DOHH2 (cell line): ENCODE measurements at regions not wholly inside any gene's neighbourhood (a gene's known extent, or its start where the extent isn't known, plus 50 kb on each side); places are given as distances from the start of the nearest gene placed in this dataset.

Experiments used
- H3F3A ChIP-seq: fragments of 200-600 bp; sonication (generic), shearing (Covaris generic); 2 replicates; pipeline ENCODE4 v1.6.0; 2016; ENCODE audit warnings: antibody characterized with exemption, mild to moderate bottlenecking; ENCODE audit not compliant: control insufficient read depth, insufficient read depth
- H3K27ac ChIP-seq: fragments of 200-600 bp; sonication (generic); 2 replicates; pipeline ENCODE4 v1.5.1; 2014; ENCODE audit warnings: low read depth, mild to moderate bottlenecking, low read length, moderate library complexity
- H3K27me3 ChIP-seq: fragments of 200-600 bp; sonication (generic); 2 replicates; pipeline ENCODE4 v1.6.1; 2014; ENCODE audit warnings: mild to moderate bottlenecking, low read length, mixed read lengths; ENCODE audit not compliant: control insufficient read depth
- H3K36me3 ChIP-seq: fragments of 200-600 bp; sonication (generic); 2 replicates; pipeline ENCODE4 v1.6.1; 2014; ENCODE audit warnings: mild to moderate bottlenecking, low read length, moderate library complexity, mixed read lengths; ENCODE audit not compliant: control insufficient read depth
- H3K4me1 ChIP-seq: fragments of 200-600 bp; sonication (generic); 2 replicates; pipeline ENCODE4 v1.6.1; 2014; ENCODE audit warnings: mild to moderate bottlenecking, low read length, mixed read lengths; ENCODE audit not compliant: control insufficient read depth
- H3K4me2 ChIP-seq: fragments of 200-600 bp; sonication (generic); 2 replicates; pipeline ENCODE4 v1.6.0; 2014; ENCODE audit warnings: mild to moderate bottlenecking, low read length, moderate library complexity
- H3K4me3 ChIP-seq: fragments of 200-600 bp; sonication (generic); 2 replicates; pipeline ENCODE4 v1.5.1; 2014; ENCODE audit warnings: mild to moderate bottlenecking, low read length, mixed read lengths
- H3K79me2 ChIP-seq: fragments of 200-600 bp; sonication (generic); 2 replicates; pipeline ENCODE4 v1.6.1; 2014; ENCODE audit warnings: mild to moderate bottlenecking, low read length, mixed read lengths; ENCODE audit not compliant: control insufficient read depth
- H3K9me2 ChIP-seq: fragments of 200-600 bp; sonication (generic); replicated peaks from 2 replicates; pipeline ENCODE4 v1.6.1; 2014; ENCODE audit warnings: mild to moderate bottlenecking, low read length, mixed read lengths; ENCODE audit not compliant: control insufficient read depth
- H3K9me3 ChIP-seq: fragments of 200-600 bp; sonication (generic); 2 replicates; pipeline ENCODE4 v1.6.1; 2014; ENCODE audit warnings: antibody characterized with exemption, low read length, mixed read lengths; ENCODE audit not compliant: control insufficient read depth, insufficient read depth
- H4K20me1 ChIP-seq: fragments of 200-600 bp; sonication (generic); 2 replicates; pipeline ENCODE4 v1.6.0; 2014; ENCODE audit warnings: low read depth, mild to moderate bottlenecking, antibody characterized with exemption, low read length, moderate library complexity; ENCODE audit not compliant: control insufficient read depth, insufficient read depth
- EZH2phosphoT487 ChIP-seq: fragments of 200-600 bp; sonication (generic); IDR thresholded peaks from 2 replicates; pipeline ENCODE4 v1.6.1; 2017; ENCODE audit warnings: borderline replicate concordance, mild to moderate bottlenecking, antibody characterized with exemption, low read length, moderate library complexity, mixed read lengths
- TF ChIP-seq, protein P1 (sequence below): fragments of 200-600 bp; sonication (generic); IDR thresholded peaks from one replicate; pipeline ENCODE4 v1.5.1; 2014; ENCODE audit warnings: antibody characterized with exemption, mild to moderate bottlenecking, low read depth, low read length; ENCODE audit not compliant: poor library complexity, severe bottlenecking

DNA sequence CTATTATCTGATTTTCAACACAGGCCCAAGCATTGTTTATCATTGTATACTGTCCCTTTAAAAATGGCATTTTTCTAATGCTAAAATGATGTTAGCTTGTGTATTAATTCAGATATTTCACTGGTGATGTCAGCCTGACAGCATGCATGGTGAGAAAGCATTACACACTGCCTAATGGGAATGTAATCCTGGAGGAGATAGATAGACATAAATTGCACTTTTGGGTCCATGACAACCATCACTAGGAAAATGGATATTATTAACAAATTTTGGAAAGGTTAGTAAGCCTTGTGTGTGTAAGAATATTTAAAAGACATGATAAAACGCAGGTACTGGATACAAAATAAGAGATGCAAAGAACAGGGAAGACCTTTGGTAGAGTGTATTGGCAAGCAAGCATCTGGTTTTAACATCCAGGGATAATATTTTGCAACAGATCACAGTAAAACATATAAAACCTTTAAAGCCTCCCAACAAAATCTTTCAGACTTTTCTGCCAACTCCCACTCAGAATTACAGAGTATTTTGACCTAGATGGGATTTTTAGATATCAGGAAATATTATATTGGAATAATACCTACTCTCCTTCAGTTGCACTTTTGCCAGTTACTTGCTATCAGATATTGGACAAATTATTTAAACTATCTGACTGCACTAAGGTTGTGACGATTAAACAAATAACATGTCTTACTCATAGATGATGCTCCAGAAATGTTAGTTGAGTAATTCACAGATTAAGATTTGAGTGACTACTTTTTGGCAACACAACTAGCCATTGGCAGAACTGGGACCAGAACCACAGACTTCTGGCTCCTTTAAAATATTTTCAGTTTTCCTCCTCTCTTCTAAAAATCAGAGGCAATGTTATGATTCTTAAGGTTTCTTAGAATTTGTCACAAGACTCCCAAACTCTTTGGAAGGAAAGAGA, 291.6 kb upstream of the SEMA3C start:
- no peaks in the 10 kb centered on the region for H3K9me2 ChIP-seq
- H3K4me1 ChIP-seq = no peaks in the 10 kb centered on the region
- H3K27me3 ChIP-seq = no peaks in the 10 kb centered on the region
- H3K27ac ChIP-seq = no peak overlapping the region
- no peaks in the 10 kb centered on the region for H3K36me3 ChIP-seq
- H3K4me2 ChIP-seq = no peak overlapping the region
- no peak overlapping the region for H3K4me3 ChIP-seq
- H4K20me1 ChIP-seq = no peaks in the 10 kb centered on the region
- no peaks in the 10 kb centered on the region for H3F3A ChIP-seq
- H3K79me2 ChIP-seq = no peaks in the 10 kb centered on the region
- TF ChIP-seq EZH2phosphoT487 = no peak
- TF ChIP-seq, protein P1, sequence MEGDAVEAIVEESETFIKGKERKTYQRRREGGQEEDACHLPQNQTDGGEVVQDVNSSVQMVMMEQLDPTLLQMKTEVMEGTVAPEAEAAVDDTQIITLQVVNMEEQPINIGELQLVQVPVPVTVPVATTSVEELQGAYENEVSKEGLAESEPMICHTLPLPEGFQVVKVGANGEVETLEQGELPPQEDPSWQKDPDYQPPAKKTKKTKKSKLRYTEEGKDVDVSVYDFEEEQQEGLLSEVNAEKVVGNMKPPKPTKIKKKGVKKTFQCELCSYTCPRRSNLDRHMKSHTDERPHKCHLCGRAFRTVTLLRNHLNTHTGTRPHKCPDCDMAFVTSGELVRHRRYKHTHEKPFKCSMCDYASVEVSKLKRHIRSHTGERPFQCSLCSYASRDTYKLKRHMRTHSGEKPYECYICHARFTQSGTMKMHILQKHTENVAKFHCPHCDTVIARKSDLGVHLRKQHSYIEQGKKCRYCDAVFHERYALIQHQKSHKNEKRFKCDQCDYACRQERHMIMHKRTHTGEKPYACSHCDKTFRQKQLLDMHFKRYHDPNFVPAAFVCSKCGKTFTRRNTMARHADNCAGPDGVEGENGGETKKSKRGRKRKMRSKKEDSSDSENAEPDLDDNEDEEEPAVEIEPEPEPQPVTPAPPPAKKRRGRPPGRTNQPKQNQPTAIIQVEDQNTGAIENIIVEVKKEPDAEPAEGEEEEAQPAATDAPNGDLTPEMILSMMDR = no peak
- no peaks in the 10 kb centered on the region for H3K9me3 ChIP-seq

- no peaks in the 10 kb centered on the region for H3K9me2 ChIP-seq
- no peak for TF ChIP-seq EZH2phosphoT487
- no peaks in the 10 kb centered on the region for H3K36me3 ChIP-seq
- no peak overlapping the region for H3K27ac ChIP-seq
- H3K4me1 ChIP-seq = no peaks in the 10 kb centered on the region
- no peaks in the 10 kb centered on the region for H3K27me3 ChIP-seq
- H3K79me2 ChIP-seq = no peaks in the 10 kb centered on the region
- no peak overlapping the region for H3K4me3 ChIP-seq
- no peaks in the 10 kb centered on the region for H3K9me3 ChIP-seq
- H4K20me1 ChIP-seq = no peaks in the 10 kb centered on the region
- no peak overlapping the region for H3K4me2 ChIP-seq
- no peaks in the 10 kb centered on the region for H3F3A ChIP-seq
Observed at GRCh38 chr7:81209059-81209458, 290.2 kb upstream of the SEMA3C start.

GRCh38 chr7:81207801-81208200, 288.9 kb upstream of the SEMA3C start:
- no peaks in the 10 kb centered on the region for H3F3A ChIP-seq
- no peaks in the 10 kb centered on the region for H3K4me1 ChIP-seq
- no peak overlapping the region for H3K27ac ChIP-seq
- H3K27me3 ChIP-seq = no peaks in the 10 kb centered on the region
- no peaks in the 10 kb centered on the region for H3K36me3 ChIP-seq
- no peak overlapping the region for H3K4me3 ChIP-seq
- H3K9me3 ChIP-seq = no peaks in the 10 kb centered on the region
- TF ChIP-seq, protein P1 = no peak
- no peak for TF ChIP-seq EZH2phosphoT487
- H3K4me2 ChIP-seq = no peak overlapping the region
- no peaks in the 10 kb centered on the region for H4K20me1 ChIP-seq
- no peaks in the 10 kb centered on the region for H3K9me2 ChIP-seq
- no peaks in the 10 kb centered on the region for H3K79me2 ChIP-seq

DNA sequence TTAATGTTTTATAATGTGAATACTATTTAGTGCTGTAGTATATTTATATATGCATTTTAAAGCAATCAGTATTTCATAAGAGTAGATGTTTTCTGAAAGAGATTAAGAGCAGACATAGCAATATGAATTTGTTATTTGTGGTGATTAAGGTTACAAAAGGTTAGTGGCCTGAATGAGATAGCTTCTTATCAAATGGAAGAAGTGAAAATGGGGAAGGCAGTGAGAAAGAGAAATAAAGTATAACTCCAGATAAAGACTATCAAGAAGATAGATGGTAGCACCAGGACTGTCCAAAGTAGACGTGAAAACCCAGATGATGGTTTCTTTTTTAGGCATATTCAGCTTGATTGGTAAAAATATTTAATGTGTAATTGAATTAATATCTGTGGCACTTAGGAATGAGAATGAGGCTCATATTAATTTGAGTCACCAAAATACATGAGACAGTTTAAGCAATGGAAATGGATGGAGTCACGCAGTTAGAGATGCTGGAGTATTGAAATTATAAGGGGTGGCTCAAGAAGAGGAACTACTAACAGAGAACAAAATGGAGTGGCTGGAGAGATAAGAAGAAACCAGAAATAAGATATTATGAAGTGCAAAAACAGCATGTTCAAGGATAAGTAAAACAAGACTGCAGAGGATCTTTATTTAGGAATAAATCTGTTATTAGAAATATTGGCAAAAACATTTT, 288.0 kb upstream of the SEMA3C start:
- TF ChIP-seq, protein P1 = no peak
- no peak for TF ChIP-seq EZH2phosphoT487
- Histone ChIP-seq H3K4me1 (no peaks in the 10 kb centered on the region), H3K4me2 (no peak overlapping the region), H3F3A (no peaks in the 10 kb centered on the region), H3K9me3 (no peaks in the 10 kb centered on the region), H4K20me1 (no peaks in the 10 kb centered on the region), H3K9me2 (no peaks in the 10 kb centered on the region), H3K36me3 (no peaks in the 10 kb centered on the region), H3K4me3 (no peak overlapping the region), H3K79me2 (no peaks in the 10 kb centered on the region), H3K27ac (no peak overlapping the region), H3K27me3 (no peaks in the 10 kb centered on the region)
